Liver (tissue), 8 donors: ENCODE measurements at regions not wholly inside any gene's neighbourhood (a gene's known extent, or its start where the extent isn't known, plus 50 kb on each side); places are given as distances from the start of the nearest gene placed in this dataset.

ENCODE experiments used
- DNase-seq: peaks from one replicate; pipeline ENCODE4 v3.0.0-alpha.2; 2017; ENCODE audit warnings: low spot score
- H3K27ac ChIP-seq, 2 donors: one replicate each; pipeline ENCODE4 v1.7.0; 2013; ENCODE audit warnings: inconsistent platforms in 2 of 2, low read length in 2 of 2, control low read depth in 1 of 2, low read depth in 1 of 2, mild to moderate bottlenecking in 1 of 2
- H3K27me3 ChIP-seq, 4 donors: one replicate each; pipeline versions ENCODE4 v1.6.1 to v1.7.0; 2013; ENCODE audit warnings: low read length in 3 of 4, inconsistent platforms in 1 of 4, mild to moderate bottlenecking in 1 of 4, moderate library complexity in 1 of 4; ENCODE audit not compliant: control insufficient read depth in 4 of 4, insufficient read depth in 4 of 4
- H3K36me3 ChIP-seq, 4 donors: one replicate each; pipeline versions ENCODE4 v1.6.1 to v1.7.0; 2013; ENCODE audit warnings: low read length in 3 of 4, mild to moderate bottlenecking in 3 of 4, low read depth in 1 of 4, moderate library complexity in 1 of 4; ENCODE audit not compliant: control insufficient read depth in 4 of 4, insufficient read depth in 3 of 4
- H3K4me1 ChIP-seq, 4 donors: one replicate each; pipeline versions ENCODE4 v1.6.1 to v1.7.0; 2013; ENCODE audit warnings: low read length in 3 of 4, mild to moderate bottlenecking in 3 of 4, moderate library complexity in 1 of 4; ENCODE audit not compliant: control insufficient read depth in 4 of 4, insufficient read depth in 4 of 4
- H3K4me3 ChIP-seq, 3 donors: one replicate each; pipeline versions ENCODE4 v1.6.1 to v1.7.0; 2013; ENCODE audit warnings: low read length in 3 of 3, control low read depth in 1 of 3, low read depth in 1 of 3, mild to moderate bottlenecking in 1 of 3
- H3K9ac ChIP-seq, 2 donors: one replicate each; pipeline ENCODE4 v1.7.0; 2013; ENCODE audit warnings: low read length in 2 of 2, mild to moderate bottlenecking in 2 of 2, moderate library complexity in 2 of 2, control low read depth in 1 of 2, low read depth in 1 of 2
- H3K9me3 ChIP-seq, 4 donors: one replicate each; pipeline versions ENCODE4 v1.6.1 to v1.7.0; 2013; ENCODE audit warnings: low read length in 3 of 4; ENCODE audit not compliant: control insufficient read depth in 4 of 4
- ATF3 ChIP-seq: IDR thresholded peaks from 2 replicates; pipeline ENCODE4 v1.6.1; 2016; ENCODE audit warnings: antibody characterized with exemption
- CTCF ChIP-seq: fragments of 150-350 bp; IDR thresholded peaks from 2 replicates; pipeline ENCODE4 v1.5.1; 2017; ENCODE audit warnings: improper control_type of control experiment, low read depth, low read length; ENCODE audit not compliant: missing input control
- EGR1 ChIP-seq, 2 donors: IDR thresholded peaks; 2 replicates each; pipeline ENCODE4 v1.6.1; 2016 to 2018; ENCODE audit warnings: antibody characterized with exemption in 2 of 2, low read depth in 2 of 2
- FOXA1 ChIP-seq: IDR thresholded peaks from 2 replicates; pipeline ENCODE4 v1.6.1; 2016; ENCODE audit warnings: antibody characterized with exemption
- FOXA2 ChIP-seq: IDR thresholded peaks from 2 replicates; pipeline ENCODE4 v1.6.1; 2016; ENCODE audit warnings: antibody characterized with exemption
- GABPA ChIP-seq, 2 donors: IDR thresholded peaks in 1 of 2; conservative IDR thresholded peaks in 1 of 2; 2 replicates each; pipeline ENCODE4 v1.6.1; 2016; ENCODE audit warnings: antibody characterized with exemption in 2 of 2, mild to moderate bottlenecking in 1 of 2, moderate library complexity in 1 of 2
- HNF4A ChIP-seq, 2 donors: conservative IDR thresholded peaks; 2 replicates each; pipeline ENCODE4 v1.6.1; 2016; ENCODE audit warnings: antibody characterized with exemption in 2 of 2, mild to moderate bottlenecking in 2 of 2
- HNF4G ChIP-seq: IDR thresholded peaks from 2 replicates; pipeline ENCODE4 v1.6.1; 2016; ENCODE audit warnings: antibody characterized with exemption
- JUND ChIP-seq, 2 donors: IDR thresholded peaks; 2 replicates each; pipeline ENCODE4 v1.6.1; 2016; ENCODE audit warnings: antibody characterized with exemption in 2 of 2
- MAX ChIP-seq: IDR thresholded peaks from 2 replicates; pipeline ENCODE4 v1.6.1; 2016; ENCODE audit warnings: antibody characterized with exemption
- NR2F2 ChIP-seq: IDR thresholded peaks from 2 replicates; pipeline ENCODE4 v1.6.1; 2016; ENCODE audit warnings: antibody characterized with exemption
- RAD21 ChIP-seq, 2 donors: IDR thresholded peaks; 2 replicates each; pipeline ENCODE4 v1.6.1; 2016; ENCODE audit warnings: antibody characterized with exemption in 2 of 2, mild to moderate bottlenecking in 2 of 2
- REST ChIP-seq: IDR thresholded peaks from 2 replicates; pipeline ENCODE4 v1.6.1; 2016; ENCODE audit warnings: antibody characterized with exemption, mild to moderate bottlenecking
- RXRA ChIP-seq, 2 donors: IDR thresholded peaks; 2 replicates each; pipeline ENCODE4 v1.6.1; 2017 to 2018; ENCODE audit warnings: antibody characterized with exemption in 2 of 2, mild to moderate bottlenecking in 1 of 2
- SP1 ChIP-seq: IDR thresholded peaks from 2 replicates; pipeline ENCODE4 v1.6.1; 2018; ENCODE audit warnings: antibody characterized with exemption, mild to moderate bottlenecking
- TAF1 ChIP-seq: conservative IDR thresholded peaks from 2 replicates; pipeline ENCODE4 v1.6.1; 2016; ENCODE audit warnings: antibody characterized with exemption, mild to moderate bottlenecking
- YY1 ChIP-seq: IDR thresholded peaks from 2 replicates; pipeline ENCODE4 v1.6.1; 2016; ENCODE audit warnings: antibody characterized with exemption, mild to moderate bottlenecking
- ZBTB33 ChIP-seq: IDR thresholded peaks from 2 replicates; pipeline ENCODE4 v1.6.1; 2016; ENCODE audit warnings: antibody characterized with exemption
- WGBS: extraction: QIAGEN DNeasy Blood & Tissue Kit; methylation state at CpG from one replicate; pipeline ENCODE4 v1.1.7; 2013; 5-methylcytosine and 5-hydroxymethylcytosine counted together
- donor health status: healthy.
- donor health status: healthy.
- donor health status: healthy.
- donor health status: healthy.
- donor health status: healthy.

- H3K9me3 ChIP-seq: no peaks in the 10 kb centered on the region
- 89% methylated on average over 6 of the region's 6 CpGs for WGBS
- TF ChIP-seq FOXA2 (no peak), HNF4A (conservative IDR thresholded peaks at IDR 0.05) (no peak), RXRA (IDR thresholded peaks at IDR 0.05) (no peak)
- H3K4me3 ChIP-seq: no peak overlapping the region
- no peak for DNase-seq
- peaks cover 0 to 4% (median 0%) of the 10 kb centered on the region in 4 donors for H3K27me3 ChIP-seq
- H3K4me1 ChIP-seq: no peaks in the 10 kb centered on the region
- no peak overlapping the region for H3K9ac ChIP-seq
- H3K27ac ChIP-seq: no peak overlapping the region
- H3K36me3 ChIP-seq: no peaks in the 10 kb centered on the region
Measured at GRCh38 chr11:134837887-134838232, 425.8 kb upstream of the B3GAT1 start.

GRCh38 chr11:134837166-134837886, 425.3 kb upstream of the B3GAT1 start:
- Histone ChIP-seq H3K4me3 (no peak overlapping the region), H3K9me3 (peaks cover 0 to under 1% (median 0%) of the 10 kb centered on the region in 4 donors), H3K27ac (no peak overlapping the region), H3K9ac (no peak overlapping the region), H3K36me3 (no peaks in the 10 kb centered on the region), H3K4me1 (no peaks in the 10 kb centered on the region), H3K27me3 (peaks cover 0 to 4% (median 0%) of the 10 kb centered on the region in 4 donors)
- no peak for TF ChIP-seq TAF1
- no peak for TF ChIP-seq RAD21 (IDR thresholded peaks at IDR 0.05)
- TF ChIP-seq GABPA (IDR thresholded peaks at IDR 0.05 in 1 of 2, conservative IDR thresholded peaks at IDR 0.05 in 1 of 2): no peak
- TF ChIP-seq FOXA2: no peak
- TF ChIP-seq ZBTB33: no peak
- no peak for TF ChIP-seq EGR1 (IDR thresholded peaks at IDR 0.05; ENCODE audit: low read depth in 2 of 2)
- no peak for TF ChIP-seq YY1
- no peak for TF ChIP-seq HNF4G
- TF ChIP-seq REST: no peak
- no peak for TF ChIP-seq NR2F2
- TF ChIP-seq RXRA (IDR thresholded peaks at IDR 0.05): no peak
- TF ChIP-seq ATF3: no peak
- no peak for TF ChIP-seq CTCF
- TF ChIP-seq JUND (IDR thresholded peaks at IDR 0.05): no peak
- no peak for TF ChIP-seq FOXA1
- no peak for TF ChIP-seq MAX
- no peak for TF ChIP-seq SP1
- TF ChIP-seq HNF4A (conservative IDR thresholded peaks at IDR 0.05): no peak
- 79% methylated on average over 7 of the region's 7 CpGs for WGBS
- DNase-seq: no peak
